Coronary artery (tissue), 2 donors: ENCODE measurements at regions not wholly inside any gene's neighbourhood (a gene's known extent, or its start where the extent isn't known, plus 50 kb on each side); places are given as distances from the start of the nearest gene placed in this dataset.

Experiments used
- DNase-seq: peaks from one replicate; pipeline ENCODE4 v3.0.0-alpha.2; 2017; ENCODE audit warnings: low spot score
- H3K27ac ChIP-seq, 2 donors: fragments of 200-600 bp; sonication (generic); one replicate each; pipeline ENCODE4 v1.5.1; 2016 to 2019
- H3K4me3 ChIP-seq: fragments of 200-600 bp; sonication (generic); 2 replicates; pipeline ENCODE4 v1.5.1; 2016; ENCODE audit warnings: mild to moderate bottlenecking, moderate library complexity
- TF ChIP-seq, protein P1 (sequence below): fragments of 200-600 bp; sonication (generic); IDR thresholded peaks from one replicate; pipeline ENCODE4 v1.5.1; 2019; ENCODE audit warnings: antibody characterized with exemption

GRCh38 chr2:176612736-176613135, 343.5 kb downstream of the MTX2 start:
- DNase-seq: no peak
- Histone ChIP-seq H3K27ac (no peak overlapping the region), H3K4me3 (no peak overlapping the region)
- TF ChIP-seq, protein P1, sequence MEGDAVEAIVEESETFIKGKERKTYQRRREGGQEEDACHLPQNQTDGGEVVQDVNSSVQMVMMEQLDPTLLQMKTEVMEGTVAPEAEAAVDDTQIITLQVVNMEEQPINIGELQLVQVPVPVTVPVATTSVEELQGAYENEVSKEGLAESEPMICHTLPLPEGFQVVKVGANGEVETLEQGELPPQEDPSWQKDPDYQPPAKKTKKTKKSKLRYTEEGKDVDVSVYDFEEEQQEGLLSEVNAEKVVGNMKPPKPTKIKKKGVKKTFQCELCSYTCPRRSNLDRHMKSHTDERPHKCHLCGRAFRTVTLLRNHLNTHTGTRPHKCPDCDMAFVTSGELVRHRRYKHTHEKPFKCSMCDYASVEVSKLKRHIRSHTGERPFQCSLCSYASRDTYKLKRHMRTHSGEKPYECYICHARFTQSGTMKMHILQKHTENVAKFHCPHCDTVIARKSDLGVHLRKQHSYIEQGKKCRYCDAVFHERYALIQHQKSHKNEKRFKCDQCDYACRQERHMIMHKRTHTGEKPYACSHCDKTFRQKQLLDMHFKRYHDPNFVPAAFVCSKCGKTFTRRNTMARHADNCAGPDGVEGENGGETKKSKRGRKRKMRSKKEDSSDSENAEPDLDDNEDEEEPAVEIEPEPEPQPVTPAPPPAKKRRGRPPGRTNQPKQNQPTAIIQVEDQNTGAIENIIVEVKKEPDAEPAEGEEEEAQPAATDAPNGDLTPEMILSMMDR: no peak

DNA sequence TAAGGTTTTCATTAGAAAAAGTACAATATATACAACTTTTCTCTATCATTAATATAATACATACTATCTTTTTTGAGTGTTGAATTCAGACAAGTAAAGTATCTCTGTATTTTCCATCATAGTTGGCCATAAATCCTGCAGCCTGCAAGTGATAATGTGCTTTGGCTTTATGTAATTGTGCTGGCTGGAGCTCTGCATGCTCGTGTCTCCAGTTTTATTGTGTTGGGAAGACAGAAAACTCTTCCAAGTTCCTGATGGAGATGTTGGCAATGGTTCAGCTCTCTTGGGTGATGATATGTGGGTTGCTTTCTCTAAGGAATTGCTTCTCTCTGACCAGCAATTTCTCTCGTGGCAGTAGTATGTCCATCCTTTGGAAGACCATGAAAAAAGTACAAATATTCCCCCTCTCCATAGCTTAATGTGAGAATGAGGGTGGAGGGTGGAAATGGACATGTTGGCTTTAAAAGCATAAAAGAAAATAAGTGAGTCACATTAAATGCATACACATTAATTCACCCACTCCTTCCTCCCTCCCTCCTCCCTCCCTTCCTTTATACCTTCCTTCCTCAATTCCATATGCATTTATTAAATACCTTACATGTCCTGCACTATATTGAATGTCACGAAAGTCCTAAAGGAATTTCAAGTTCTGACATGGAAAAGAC, 344.2 kb downstream of the MTX2 start:
- no peak for DNase-seq
- no peak overlapping the region for H3K27ac ChIP-seq
- TF ChIP-seq, protein P1: no peak
- no peak overlapping the region for H3K4me3 ChIP-seq

- TF ChIP-seq, protein P1: no peak
Observed at GRCh38 chr2:176614049-176614448, 344.8 kb downstream of the MTX2 start.

GRCh38 chr2:176614930-176615329, 345.7 kb downstream of the MTX2 start:
- no peak for DNase-seq
- Histone ChIP-seq H3K4me3 (no peak overlapping the region), H3K27ac (no peak overlapping the region)
- TF ChIP-seq, protein P1: no peak

More at GRCh38 chr2:176614049-176614448, 344.8 kb downstream of the MTX2 start:
- no peak for DNase-seq
- Histone ChIP-seq H3K4me3 (no peak overlapping the region), H3K27ac (no peak overlapping the region)

DNA sequence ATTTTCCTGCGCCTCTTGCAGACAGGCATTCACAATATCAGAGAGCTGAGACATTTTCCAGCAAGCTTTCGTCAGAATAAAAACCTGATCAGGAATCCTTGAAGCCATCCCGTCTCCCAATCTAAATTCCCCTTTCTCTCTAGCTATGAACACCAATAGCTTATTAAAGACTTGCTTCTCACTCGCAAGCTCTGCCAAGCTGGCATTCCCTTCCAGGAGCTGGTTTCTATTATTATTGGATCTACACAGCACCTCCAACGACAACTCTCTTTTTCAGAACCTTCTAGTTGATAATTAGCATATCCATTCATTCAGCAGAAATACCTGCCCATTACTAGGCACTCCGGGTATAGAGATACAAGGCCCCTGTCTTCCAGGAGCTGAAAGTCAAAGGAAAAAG, 350.3 kb downstream of the MTX2 start:
- DNase-seq: no peak
- H3K4me3 ChIP-seq: no peak overlapping the region
- no peak overlapping the region for H3K27ac ChIP-seq
- TF ChIP-seq, protein P1: no peak

- Histone ChIP-seq H3K27ac (no peak overlapping the region), H3K4me3 (no peak overlapping the region)
- DNase-seq: no peak
- TF ChIP-seq, protein P1: no peak
Observed at GRCh38 chr2:176621350-176621749, 352.1 kb downstream of the MTX2 start.

- Histone ChIP-seq H3K27ac (no peak overlapping the region), H3K4me3 (no peak overlapping the region)
- TF ChIP-seq, protein P1: no peak
- no peak for DNase-seq
Observed at GRCh38 chr2:176622792-176623191, 353.6 kb downstream of the MTX2 start.
